SK-N-DZ (cell line): ENCODE measurements at regions not wholly inside any gene's neighbourhood (a gene's known extent, or its start where the extent isn't known, plus 50 kb on each side); places are given as distances from the start of the nearest gene placed in this dataset.

Source experiments
- DNase-seq: peaks from one replicate; pipeline ENCODE4 v3.0.0-alpha.2; 2015; ENCODE audit warnings: low spot score

DNA sequence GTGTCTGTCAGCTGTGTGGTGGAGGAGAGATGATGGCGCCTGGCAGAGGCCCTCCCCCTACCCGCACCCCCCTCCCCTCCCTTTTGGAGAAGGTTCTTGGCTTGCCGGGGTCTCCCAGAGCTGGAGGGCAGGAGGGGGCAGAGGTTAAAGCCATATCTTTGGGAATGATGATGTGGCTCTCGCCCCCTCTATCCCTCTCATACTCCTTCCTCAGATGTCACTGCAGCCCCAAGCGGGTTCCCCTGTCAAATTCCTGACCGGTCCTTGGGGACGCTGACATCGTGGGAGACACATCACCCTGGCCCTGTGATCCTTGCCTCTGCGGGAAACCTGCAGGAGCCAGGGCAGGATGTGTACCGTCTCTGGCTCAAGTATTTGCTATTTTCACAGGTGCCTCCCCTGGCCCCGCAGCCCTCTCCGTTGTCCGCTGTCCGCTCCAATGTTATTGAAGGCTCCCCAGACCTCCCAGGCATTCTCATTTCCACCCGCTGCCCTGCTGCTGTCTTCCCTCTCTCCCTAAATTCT is 109.5 kb downstream of the FOXD1 start:
- no peak for DNase-seq

DNA sequence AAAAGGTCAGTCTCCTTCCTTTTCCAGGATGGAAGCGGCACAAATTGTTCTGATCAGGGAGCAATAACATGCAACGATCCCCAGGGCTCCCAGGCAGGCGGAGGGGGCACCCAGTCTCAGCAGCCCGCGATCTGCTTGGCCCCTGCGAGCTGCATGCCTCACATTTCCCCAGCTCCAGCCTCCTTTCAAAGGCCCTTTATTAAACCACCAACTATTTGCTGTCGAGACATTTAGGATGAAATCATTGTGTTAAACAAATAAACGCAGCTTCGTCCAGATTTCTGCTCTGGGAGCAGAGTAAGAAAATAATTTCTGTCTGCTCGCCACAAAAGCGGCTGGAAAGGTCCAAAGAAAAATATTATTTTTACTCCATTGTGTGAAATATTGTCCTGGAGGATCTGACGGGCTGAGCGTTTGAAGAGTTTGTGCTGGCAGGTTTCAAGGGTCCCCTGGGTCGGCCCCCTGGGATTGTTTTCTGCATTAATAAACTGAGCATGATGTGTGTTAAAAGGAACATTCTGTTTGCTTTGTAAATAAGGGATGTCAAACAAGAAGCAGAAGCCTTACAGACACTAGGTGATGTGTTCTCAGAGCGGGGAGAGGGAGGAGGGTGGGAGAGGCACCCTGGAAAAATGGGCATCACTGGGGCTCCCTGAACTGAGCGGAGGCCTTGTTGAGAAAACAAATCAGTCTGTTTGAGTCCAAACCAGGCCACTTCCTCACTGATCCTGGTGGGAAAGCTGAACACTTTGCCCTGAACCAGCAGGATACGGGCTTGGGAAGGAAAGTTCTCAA is 110.1 kb downstream of the FOXD1 start:
- no peak for DNase-seq

DNA sequence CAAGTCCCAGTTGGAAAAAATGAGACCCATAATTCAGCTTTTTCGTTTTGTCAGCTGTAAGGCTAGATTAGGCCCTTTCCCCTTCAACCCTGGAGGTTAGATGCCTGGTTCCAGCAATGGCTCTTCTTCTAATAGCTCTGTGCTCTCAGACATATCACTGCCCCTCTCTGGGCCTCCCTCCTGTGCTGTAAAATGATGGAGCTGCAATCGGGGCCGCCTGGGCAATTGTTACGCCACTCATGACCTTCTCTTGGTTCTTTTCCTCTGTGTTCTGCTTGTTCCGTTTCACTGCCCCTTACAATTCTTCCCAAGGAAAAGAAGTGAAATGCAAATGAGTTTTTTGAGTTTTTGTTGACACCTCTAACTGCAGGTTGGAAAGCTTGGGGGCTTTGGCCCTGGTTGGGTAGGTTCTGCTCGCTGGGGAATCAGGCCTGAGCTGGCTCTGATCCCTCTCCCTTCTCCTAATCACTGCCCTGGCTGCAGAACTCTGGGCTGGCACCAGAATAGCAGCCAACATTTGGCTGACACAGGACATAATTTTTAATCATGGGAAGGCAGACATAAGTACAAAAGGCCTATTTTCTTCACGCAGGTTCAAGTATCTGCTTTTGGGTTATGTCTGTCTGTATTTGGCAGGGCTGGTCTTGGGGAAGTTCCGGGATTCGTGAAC is 110.9 kb downstream of the FOXD1 start:
- DNase-seq, result no peak

DNA sequence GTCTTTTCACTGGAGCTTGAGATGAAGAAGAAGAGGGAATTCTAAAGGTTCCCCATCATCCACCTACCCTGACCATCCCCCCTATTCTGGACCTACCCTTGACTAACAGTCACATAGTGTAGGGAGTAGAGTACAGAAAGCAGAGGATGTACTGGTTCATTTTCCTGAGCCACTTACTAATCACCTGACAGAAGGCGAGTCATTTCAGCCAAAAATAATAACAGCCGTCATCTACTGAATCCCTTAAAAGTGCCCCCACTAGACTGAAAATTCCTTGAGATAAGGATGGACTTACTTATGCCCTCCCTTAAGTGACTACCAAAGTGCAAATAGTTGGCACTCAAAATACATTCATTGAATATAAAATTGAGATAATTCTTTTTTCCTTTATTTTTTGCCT is 112.2 kb downstream of the FOXD1 start:
- no peak for DNase-seq

DNA sequence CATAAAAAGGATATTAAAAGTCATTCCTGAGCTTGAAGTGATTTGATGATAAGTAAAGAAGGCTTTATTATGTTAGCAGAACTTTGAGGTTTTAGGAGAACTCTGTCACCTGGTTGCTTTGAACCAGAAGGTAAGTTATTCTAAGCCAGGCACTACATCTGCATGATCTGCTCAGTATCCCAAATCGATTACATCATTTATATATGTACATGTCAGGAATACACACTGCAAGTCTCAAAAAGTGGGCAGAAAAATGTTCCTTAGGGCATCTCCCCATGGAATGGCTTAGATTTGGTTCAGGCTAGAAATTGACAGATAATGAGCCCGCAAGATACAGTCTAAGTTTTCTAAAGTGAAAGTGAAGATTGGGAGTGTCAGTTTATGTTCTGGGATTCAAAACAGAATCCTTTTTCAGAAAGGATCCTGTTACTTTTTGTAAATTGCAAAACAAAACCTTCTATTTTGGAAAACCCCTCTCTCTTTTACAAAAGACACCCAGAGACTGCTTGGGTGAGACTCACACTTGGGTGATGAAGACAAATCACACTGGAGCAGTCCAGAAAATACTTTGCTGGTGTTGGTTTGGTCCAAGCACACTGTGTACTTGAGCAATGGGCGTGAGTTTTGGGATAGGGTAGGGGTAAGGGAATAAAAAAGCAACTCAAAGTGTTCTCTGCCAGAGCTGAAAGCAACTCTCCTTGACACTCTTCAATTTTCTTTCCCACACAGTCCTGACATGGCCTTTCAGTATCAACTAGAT is 114.5 kb downstream of the FOXD1 start:
- DNase-seq, result no peak

DNA sequence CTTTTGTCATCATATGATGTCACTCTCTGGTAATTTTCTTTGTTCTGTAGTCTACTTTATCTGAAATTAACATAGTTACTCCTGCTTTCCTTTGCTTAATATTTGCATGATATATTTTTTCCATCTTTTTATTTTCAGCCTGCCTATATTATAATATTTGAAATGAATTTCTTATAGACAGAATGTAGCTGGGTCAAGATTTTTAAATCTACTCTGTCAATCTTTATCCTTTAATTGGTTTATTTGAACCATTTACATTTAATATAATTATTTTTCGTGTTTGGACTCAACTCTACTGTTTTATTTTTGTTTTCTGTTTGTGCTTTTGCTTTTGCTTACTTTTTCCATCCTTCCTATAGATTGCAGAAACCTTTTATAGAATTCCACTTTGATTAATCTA is 118.0 kb downstream of the FOXD1 start:
- no peak for DNase-seq

DNA sequence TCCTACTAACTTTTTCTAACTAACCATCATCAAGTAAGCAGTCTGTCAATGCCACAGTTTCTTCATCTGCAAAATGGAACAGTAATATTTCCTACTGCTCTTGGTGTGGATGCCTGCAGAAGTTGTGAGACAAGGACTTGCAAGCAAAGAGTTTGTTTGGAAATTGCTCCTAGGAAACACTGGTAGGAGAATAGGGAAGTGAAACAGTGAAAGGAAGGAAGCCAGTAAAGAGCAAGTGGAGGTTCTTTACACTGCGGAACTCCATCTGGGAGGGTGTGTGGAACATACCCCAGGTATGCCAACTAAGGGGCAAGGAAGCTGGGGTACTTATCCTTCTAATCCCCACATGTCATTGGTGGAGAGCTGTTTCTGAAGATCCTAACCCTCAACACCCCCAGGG is 119.9 kb downstream of the FOXD1 start:
- DNase-seq, result no peak

DNA sequence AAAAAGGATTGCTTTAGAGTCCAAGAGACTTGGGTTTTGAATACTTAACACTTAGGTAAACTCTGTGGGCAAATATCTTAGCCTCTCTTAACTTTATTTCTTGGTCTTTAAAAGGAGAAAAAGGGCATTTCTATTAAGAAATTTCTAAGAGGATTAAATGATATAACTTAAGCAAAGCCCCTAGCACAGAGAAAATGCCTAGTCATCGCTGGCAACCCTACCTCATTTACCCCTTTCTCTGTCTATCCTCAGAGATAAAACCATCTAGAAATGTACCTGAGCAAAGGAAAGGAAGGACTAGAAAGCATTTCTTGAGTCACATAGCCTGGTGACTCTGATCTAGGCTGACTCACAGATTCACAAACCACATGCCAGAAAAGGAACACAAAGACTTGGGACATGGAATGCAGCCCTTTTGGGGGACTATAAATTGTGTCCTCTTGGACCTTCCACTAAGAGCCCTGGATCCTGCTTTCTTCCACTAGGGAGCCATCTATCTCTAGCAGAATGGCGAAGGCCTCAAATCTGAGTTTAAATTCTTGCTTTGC is 120.6 kb downstream of the FOXD1 start:
- DNase-seq, result no peak

DNA sequence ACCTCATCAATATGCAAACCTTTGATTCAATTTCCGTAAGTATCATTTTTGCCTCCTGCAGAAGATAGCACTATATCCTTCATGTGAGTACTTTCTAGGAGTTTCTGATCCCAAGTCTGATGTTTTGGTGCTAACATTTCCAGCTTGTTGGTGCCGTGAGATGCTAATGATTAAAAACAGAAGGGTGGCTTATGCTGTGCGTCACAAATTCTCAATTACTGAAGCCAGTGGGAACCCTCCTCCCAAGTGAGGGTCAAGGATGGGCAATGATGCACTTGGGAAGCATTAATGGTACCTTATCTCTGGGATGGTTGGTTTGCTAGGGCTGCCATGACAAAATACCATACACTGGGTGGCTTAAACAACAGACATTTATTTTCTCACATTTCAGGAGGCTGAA is 123.0 kb downstream of the FOXD1 start:
- no peak for DNase-seq

DNA sequence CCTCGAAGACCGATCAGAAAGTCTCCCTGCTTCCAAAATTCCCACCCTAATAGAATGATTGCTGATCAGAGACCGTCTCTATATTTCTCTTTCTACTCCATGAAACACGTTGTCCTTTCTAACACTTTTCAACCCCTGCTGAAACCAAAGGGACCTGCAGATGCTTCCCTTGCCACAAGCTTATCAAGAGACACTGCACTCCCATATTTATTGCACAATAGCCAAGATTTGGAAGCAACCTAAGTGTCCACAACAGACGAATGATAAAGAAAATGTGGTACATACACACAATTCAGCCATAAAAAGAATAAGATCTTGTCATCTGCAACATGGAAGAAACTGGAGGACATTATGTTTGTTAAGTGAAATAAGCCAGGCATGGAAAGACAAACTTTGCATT is 125.1 kb downstream of the FOXD1 start:
- DNase-seq, result no peak

DNA sequence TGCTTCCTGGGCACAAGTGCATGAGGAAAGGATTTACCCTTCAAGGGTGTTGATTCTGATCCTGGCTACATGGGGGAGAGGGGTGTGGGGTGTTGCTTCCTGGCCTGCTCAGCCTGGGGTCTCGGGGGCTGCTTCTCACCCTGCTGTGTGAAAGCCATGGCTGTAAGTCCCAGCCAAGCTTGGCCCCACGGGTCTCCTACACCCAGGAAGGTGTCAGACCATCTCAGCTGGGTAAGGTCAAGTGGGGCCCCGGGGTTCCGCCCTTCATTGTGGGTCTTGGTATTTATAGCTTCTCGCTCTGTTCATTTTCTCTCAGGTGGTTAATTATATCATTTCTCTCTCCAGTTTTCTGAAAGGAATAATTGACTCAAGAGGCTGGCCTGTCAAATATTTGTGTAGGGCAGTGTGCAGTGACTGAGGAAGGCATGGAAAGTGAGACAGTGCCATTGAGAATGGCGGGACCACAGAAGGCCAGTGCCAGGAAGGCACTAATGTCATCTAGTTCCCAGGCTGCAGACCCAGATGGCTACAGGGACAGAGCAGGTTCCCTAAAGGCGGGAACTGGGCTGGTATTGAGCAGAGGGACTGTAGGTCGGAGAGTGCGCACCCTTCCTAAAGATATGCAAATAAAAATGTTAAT is 126.0 kb downstream of the FOXD1 start:
- no peak for DNase-seq

DNA sequence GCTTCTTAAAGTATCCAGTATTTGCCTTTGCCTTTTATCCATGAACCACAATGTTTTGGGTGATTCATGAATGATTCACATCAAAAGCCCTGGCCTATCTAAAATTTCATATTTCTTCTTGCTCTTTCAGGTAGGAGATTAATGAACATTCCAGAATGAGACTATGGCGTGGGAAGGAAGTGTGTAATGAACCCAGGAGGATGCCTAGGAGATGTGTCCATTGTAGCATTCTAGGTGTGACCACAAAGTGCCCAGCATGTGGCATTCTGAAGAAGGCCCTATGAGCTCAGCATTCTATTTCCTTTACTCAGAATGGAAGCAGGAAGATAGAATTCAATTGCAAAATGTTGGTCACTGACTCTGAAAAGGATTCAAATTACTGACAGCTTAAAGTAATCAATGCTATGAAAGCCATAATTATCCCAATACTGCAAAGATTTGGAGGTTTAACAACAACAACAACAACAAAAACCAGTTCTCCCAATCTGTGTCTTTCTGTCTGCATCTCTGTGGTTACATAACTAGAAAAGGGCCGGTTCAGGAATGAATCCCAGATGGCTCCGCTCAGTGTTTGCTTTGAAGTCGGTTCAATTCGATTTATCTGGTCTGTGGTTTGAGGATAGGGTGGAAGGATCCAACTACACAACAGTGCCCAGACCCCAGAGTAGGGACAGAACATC is 126.7 kb downstream of the FOXD1 start:
- no peak for DNase-seq

DNA sequence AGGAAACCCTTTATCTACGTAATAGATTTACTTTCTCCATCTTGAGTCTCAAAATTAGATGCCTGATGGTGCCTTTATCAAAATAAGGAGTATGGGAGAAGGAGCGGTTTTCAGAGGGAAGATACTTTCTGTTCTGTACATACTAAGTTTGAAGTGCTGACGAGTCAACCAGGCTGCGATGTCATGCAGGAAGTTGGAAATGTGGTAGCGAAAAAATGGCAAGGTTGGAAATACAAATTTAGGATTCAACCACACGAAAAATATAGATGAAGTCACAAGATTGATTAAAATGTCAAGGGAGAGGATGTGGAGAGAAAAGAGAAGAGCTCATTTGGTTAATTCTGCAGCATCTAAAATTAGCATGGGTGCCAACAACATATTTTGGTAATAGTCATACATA is 129.5 kb downstream of the FOXD1 start:
- DNase-seq, result no peak

DNA sequence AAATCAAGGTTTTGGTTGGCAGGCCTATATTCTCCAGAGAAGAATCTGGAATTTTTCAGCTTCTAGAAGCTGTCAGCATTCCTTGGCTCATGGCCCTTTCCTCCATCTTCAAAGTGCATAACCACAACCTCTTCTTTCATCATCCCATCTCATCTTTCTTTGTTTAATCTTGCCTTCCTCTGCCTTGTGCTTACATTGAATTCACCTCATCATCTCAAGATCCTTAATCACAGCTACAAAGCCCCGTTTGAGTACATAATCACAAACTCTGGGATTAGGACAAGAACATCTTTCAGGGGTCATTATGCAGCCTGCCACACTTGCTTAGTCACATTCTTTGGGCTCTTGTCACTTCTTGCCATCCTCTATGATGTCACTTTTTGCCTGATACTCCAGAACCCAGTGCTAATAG is 130.3 kb downstream of the FOXD1 start:
- DNase-seq, result no peak

DNA sequence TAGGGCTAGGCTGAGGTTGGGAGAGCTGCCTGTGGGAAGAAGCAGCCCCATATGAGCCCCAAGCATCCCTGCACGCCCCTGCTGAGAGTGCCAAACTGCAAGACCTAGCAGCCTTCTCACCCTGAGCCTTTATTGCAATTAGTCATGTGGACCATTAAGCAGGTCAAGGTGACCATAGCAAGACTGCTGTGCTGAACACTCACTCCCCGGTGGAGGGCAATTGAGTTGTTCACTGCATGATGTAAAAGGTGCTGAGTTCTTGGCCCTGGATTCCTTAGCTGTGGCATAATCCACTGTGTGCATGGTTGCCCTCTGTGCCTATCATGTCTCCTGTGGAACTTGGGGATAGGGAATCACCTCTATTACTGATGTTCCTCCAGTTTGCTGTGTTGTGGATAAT is 131.1 kb downstream of the FOXD1 start:
- no peak for DNase-seq

DNA sequence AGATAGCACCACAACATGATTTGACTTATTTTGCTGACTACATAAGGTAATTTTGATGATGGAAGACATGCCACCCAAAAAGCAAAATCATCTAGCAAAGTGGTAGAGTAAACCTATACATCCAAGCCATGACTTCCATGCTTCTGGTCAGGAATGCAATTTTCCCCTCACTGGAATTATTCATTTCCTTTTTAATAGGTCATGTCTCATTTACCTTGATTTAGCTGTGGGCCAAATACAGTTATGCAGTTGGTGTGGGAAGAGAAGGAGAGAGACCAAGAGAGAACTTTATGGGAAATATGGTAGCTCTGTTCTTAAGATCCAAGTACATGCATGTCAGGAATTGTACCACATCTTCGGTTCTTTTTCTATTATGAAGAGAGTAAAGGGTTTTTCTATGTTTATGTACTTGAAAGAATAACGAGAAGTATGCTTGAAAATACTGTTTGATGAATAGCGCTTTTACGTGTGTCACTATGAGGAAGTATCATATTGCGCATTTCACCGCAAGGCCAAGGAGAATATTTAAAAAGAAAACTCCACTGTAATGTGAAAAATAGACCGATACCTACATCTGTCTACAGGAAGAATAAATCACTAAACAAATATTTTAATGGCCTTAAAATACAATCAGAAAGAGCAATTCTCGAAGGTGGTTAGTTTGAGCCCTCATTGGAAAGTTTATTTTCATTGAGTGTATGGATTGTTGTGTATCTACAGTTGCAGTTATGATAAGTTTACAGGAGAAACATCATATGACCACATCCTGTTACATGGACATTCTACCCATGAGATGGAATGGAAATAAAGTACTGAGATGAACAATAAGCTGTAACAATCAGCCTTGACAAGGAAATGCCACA is 134.0 kb downstream of the FOXD1 start:
- DNase-seq, result no peak

DNA sequence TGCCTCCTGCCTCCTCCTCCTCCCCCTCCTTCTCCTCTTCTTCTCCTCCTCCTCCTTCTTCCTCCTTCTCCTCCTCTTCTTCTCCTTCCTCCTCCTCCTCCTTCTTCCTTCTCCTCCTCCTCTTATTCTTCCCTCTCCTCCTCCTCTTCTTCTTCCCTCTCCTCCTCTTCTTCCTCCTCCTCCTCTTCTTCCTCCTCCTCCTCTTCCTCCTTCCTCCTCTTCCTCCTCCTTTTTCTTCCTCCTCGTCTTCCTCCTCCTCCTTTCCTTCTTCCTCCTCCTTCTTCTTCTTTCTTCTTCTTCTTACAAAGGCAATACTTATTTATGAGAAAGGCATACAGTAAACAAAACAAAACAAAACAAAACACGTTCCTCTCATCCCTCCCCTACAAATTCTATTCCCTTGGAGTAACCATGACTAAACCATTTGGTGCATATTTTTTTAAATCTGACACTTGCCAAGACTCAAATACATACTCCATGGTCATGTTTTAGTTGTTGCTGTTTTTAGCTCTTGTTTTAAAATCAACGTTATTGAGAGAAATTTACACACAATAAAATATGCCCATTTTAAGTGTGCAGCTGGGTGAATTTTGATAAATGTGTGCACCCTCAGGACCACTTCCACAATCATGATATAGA is 135.6 kb downstream of the FOXD1 start:
- DNase-seq, result no peak

DNA sequence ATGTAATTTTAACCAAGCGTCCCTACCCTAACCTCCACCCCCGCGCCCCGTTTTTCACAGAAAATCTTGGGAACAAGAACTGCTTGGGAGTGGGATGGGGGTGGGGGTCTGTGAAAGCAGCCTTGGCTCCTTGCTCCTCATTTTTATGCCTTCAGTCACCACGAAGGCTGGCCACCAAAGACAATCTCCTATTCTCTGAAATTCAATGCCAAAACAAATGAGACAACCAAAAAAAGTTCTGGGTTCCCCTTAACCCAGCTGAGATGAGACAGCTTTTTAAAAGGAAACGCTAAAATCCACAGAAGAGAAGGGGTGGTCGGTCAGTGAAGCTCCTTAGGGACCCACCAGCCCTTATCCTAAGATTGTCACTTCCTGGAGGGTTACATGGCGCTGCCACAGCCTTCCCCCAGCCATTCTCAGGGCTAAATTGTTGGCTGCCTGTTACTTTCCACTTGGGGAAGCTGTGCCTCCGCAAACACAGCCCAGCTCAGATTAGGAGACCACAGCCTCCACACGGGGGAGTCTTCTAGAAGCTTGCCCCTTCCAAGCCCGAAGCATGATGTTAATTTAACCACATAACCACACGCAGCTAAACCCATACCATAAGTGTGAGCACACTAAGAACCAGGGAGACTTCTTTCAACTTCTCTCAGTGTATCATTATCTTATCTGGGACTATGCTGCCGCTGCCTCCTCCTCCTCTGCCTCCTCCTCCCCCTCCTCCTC is 136.3 kb downstream of the FOXD1 start:
- no peak for DNase-seq
